ENCODE measurements at regions not wholly inside any gene's neighbourhood (a gene's known extent, or its start where the extent isn't known, plus 50 kb on each side); places are given as distances from the start of the nearest gene placed in this dataset.
"Not testable (repeated sequence)": the region's sequence is repeated elsewhere in the genome, so short reads cannot be mapped to it uniquely, and the experiment has no call there.

DNA sequence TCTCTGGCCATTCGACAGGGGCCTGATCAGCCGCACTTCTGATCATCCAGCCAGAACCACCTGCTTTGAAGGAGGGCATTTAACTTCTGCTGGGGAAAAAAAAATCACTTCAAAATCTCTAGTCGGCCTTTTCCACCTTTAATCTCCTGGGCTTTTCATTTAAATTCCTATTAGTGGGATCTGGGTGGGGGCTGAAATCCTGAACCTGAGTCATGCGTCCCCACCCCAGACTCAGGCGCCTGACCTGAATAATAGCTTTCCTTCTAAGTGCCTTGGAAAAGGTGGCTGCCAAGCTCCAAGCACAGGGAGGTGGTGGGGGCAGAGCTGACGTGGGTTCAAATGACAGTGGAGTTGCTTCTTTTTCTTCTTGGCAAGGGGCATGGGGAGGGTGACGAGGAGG, 246.0 kb upstream of the EXOC2 start:
- DNase-seq (ENCODE audit: low spot score), result no peak

DNA sequence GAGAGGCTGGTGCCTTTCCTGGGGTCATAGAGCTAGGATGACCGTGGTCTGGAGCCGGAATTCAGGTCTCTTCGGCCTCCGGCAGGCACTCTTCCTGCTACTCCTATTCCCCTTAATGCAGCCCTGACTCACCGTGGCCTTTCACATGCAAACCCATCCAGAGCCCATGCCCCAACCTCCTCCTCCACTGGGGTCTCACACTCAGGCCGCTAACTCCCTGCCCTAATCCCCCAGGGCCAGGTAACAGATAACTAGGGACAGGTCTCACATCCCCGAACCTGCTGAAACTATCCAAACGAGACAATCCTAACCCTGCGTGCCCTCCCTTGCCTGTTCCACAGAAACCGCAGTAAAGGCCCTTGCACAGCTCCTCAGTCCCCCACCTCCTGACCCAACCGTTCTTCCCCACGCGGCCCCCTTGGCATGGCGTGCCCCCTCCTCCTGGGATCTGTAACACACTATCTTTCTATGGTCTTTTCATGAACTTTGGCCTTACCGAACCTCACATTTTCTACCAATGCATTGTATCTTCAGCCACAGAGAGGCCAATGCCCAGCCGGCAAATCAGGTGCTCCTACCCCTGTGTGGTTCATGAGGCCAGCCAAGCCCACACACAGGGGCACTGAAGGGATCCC, 245.4 kb upstream of the EXOC2 start:
- DNase-seq (ENCODE audit: low spot score), result no peak

- DNase-seq (ENCODE audit: low spot score), result no peak
Observed at GRCh38 chr6:935582-935981, 242.6 kb upstream of the EXOC2 start.

GRCh38 chr6:934686-935085, 241.7 kb upstream of the EXOC2 start:
- no peak for DNase-seq (ENCODE audit: low spot score)

GRCh38 chr6:931919-932318, 239.0 kb upstream of the EXOC2 start:
- DNase-seq (ENCODE audit: low spot score), result not testable (repeated sequence)

GRCh38 chr6:927157-927556, 234.2 kb upstream of the EXOC2 start:
- DNase-seq (ENCODE audit: low spot score), result no peak

DNA sequence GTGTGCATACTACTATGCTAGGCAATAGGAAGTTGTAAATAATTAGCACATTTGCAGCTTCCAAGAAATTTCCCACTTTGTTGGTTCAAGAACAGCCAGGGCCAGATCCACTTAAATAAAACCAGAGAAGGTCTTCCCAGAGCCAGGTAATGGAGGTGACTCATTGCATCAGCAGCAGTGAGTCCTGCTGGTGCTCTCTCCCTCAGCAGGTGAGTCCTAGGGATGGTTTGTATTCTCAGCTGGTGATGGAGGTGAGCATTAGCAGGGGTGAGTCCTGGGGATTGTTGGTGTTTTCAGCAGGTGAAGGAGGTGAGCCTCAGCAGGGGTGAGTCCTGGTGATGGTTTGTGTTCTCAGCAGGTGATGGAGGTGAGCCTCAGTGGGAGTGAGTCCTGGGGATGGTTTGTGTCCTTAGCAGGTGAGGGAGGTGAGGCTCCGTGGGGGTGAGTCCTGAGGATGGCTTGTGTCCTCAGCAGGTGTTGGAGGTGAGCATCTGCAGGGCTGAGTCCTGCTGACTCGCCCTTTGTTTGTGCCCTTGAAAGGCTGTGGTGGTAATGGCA, 232.8 kb upstream of the EXOC2 start:
- DNase-seq (ENCODE audit: low spot score), result no peak

DNA sequence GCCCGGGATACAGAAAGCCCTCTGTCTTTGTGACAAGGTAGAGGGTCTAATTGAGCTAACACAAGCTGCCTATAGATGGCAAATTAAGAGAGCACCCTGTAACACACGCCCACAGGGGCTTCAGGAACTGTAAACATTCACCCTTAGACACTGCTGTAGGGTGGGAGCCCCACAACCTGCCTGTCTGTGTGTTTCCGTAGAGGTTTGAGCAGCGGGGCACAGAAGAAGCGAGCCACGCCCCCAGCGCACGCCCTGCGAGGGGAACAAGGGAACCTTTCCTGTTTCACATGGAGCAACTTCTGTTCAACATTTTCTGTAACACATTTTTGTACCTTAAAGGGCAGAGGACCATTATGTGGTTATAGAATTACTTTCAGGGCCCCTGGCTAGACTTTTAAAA, 231.7 kb upstream of the EXOC2 start:
- DNase-seq (ENCODE audit: low spot score), result no peak

DNA sequence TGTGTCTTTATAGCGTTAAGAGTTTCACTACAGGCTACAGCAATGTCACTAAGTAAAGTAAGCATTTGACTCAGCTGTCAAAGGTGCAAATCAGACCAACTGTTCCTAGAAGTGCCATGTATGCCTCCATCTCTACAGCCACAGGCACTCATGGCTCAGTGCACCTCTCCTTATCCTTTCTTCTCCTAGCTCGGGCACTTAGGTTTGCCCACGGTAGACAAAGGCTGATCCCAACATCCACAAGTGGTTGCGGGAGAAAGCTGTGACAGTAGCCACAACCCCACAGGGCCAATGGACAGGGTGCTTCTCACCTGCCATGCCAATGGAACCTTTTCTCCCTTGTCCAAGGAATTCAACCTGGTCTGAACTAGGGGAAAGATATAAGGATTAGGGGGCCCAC, 228.5 kb upstream of the EXOC2 start:
- DNase-seq (ENCODE audit: low spot score), result no peak

- DNase-seq (ENCODE audit: low spot score), result no peak
Observed at GRCh38 chr6:920512-920911, 227.6 kb upstream of the EXOC2 start.

GRCh38 chr6:919500-919899, 226.6 kb upstream of the EXOC2 start:
- DNase-seq (ENCODE audit: low spot score), result no peak

GRCh38 chr6:917939-918338, 225.0 kb upstream of the EXOC2 start:
- no peak for DNase-seq (ENCODE audit: low spot score)

DNA sequence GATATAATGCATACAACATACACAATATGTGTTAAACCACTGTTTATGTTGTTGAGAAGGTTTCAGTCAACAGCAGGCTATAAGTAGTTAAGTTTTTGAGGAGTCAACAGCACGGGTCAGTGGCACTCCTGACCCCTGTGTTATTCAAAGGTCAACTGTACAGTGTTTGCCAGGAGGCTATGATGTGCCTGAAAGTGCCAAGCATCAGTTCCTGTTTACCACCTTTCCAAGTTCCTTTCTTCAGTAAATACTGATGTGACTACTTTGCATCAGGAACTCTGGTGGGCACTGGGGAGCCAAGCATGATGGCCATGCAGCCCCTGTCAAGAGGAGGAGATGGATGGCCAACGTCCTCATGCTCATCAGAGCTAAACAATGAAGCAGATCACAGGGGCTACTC, 224.4 kb upstream of the EXOC2 start:
- no peak for DNase-seq (ENCODE audit: low spot score)

- DNase-seq (ENCODE audit: low spot score), result no peak
Observed at GRCh38 chr6:916131-916530, 223.2 kb upstream of the EXOC2 start.

DNA sequence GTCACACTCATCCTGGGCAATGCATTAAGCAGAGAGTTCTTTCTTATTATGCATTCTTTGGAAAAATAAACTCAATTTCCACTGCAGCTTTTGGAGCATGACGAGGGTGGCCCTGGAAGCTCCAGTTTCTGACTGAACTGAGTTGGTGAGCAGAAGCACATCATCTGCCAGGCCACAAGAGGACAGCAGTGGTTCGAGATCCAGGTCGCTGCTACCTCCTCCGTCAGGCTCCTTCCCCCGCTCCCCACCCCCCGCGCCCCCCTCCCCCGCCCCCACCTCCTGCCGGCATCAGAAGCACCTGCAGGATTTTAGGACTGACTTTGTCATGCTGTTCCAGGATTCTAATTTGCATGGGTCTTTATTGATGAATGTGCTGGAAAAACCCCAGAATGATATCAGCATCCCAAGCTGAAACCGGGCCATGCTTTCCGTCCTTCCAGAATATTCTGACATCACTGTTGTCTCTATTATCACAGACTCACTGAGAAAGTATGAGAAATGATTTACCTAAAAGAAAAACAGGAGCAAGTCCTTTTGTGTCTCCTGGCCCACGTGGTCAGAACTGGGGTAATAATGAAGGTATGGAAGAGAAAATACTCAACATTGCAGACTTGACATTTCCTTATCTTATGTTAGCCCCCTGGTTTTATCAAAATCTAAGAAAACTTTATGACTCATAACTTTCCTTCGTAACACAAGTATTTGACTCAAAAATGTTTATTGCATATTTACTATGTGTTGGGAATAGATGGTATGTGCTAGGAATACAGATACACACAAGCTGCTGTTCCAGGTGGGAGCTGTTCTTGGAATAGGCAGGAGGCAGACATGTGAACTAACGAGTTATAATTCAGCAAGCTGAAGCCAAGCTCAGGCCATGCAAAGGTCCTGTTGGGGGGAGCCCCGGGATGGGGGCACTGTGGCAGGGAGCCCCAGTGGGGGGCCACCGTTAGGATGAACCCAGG, 220.2 kb upstream of the EXOC2 start:
- DNase-seq (ENCODE audit: low spot score), result no peak

GRCh38 chr6:907928-908327, 215.0 kb upstream of the EXOC2 start:
- DNase-seq (ENCODE audit: low spot score), result no peak

GRCh38 chr6:906920-907319, 214.0 kb upstream of the EXOC2 start:
- DNase-seq (ENCODE audit: low spot score), result no peak

DNA sequence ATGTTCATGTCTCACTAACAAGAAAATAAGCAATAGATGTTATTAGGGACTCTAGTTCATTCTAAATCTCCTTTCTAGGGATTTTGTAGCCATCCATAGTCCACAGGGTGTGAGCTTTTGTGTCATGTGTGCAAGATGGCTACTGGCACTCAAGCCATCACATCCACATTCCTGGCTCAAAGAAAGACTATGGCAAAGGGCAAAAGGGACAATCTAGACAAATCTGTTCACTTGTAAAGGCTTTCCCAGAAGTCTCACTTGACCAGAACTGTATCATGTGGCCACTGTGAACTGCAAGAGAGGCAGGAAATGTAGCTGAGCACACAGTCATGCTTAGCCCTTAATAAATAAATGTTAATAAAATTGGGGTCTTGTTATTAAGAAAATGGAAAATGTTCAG, 212.6 kb upstream of the EXOC2 start:
- no peak for DNase-seq (ENCODE audit: low spot score)

DNA sequence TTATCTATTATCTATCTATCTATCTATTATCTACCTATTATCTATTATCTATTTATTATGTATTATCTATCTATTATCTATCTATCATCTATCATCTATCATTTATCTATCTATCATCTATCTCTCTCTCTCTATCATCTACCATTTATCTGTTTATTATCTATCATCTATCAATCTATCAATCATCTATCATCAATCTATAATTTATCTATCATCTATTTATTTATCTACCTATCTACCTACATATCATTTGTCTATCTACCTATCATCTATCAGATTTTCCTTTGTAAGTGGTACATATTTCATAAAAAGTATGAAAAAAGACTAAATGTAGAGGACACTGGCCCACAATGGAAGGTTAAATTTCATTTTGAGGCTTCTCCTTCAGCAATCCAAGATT, 212.1 kb upstream of the EXOC2 start:
- no peak for DNase-seq (ENCODE audit: low spot score)

GRCh38 chr6:903761-904160, 210.8 kb upstream of the EXOC2 start:
- no peak for DNase-seq (ENCODE audit: low spot score)

DNA sequence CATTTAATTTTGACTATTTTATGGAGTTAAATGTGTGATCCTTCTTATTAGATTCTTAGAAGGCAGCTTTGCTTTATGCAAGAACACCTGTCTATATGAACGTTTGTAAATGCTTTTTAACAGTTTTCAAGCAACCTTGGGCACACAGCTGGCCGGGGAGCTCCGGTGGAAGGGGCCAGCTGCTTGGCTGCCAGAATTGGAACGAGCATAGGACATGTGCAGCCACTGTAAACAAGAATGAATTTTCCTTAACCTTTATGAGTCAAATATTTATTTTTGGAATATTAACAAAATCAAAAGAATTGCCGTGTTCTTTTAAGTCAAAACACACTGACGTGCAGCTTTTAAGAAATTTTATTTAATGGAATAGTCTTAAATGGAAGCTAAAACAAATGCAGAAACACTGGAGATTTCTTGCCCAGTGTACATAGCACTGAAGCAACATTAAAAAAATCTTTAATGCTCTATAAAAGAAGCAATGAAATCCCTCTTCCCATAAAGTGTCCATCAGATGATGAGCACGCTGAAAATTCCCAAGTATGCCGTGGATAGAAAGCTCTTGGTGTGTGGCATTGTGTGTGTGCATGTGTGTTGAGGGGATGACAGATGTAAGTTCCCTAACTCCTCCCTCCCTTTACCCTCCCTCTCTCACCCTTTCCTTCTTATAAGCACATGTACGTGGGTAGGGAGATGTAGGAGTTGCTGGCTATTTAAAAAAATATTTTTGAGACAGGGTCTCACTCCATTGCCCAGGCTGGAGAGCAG, 208.9 kb upstream of the EXOC2 start:
- DNase-seq (ENCODE audit: low spot score), result no peak
